WI38 (cell line): ENCODE measurements at regions not wholly inside any gene's neighbourhood (a gene's known extent, or its start where the extent isn't known, plus 50 kb on each side); places are given as distances from the start of the nearest gene placed in this dataset.

ENCODE experiments used
- H3K4me3 ChIP-seq: 2 replicates; pipeline ENCODE4 v1.5.1; 2011; ENCODE audit warnings: low read depth, mild to moderate bottlenecking, control low read depth, low read length
- TF ChIP-seq, protein P1 (sequence below): IDR thresholded peaks from 2 replicates; pipeline ENCODE4 v1.5.1; 2012; ENCODE audit warnings: low read depth, mild to moderate bottlenecking, control low read depth, low read length

DNA sequence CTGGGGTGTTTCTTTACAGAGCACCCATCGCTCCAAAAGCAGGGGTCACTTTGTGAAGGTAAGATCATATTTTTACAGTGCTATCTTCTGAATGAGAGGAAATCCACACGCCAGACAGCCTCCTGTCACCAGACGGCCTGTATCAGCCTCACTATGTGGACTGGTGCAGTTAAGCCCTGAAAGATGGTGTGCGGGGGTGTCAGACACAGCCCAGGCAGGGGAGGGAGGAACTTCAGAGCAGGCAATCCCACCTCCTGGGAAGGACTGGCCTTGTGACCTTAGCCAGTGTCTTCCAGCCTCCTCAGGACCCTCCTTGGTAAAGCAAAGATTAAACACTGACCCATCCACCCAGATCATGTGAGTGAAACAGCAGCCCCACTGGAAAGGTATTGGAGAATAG, 249.4 kb upstream of the CTAGE1 start:
- H3K4me3 ChIP-seq = no peak overlapping the region
- TF ChIP-seq, protein P1, sequence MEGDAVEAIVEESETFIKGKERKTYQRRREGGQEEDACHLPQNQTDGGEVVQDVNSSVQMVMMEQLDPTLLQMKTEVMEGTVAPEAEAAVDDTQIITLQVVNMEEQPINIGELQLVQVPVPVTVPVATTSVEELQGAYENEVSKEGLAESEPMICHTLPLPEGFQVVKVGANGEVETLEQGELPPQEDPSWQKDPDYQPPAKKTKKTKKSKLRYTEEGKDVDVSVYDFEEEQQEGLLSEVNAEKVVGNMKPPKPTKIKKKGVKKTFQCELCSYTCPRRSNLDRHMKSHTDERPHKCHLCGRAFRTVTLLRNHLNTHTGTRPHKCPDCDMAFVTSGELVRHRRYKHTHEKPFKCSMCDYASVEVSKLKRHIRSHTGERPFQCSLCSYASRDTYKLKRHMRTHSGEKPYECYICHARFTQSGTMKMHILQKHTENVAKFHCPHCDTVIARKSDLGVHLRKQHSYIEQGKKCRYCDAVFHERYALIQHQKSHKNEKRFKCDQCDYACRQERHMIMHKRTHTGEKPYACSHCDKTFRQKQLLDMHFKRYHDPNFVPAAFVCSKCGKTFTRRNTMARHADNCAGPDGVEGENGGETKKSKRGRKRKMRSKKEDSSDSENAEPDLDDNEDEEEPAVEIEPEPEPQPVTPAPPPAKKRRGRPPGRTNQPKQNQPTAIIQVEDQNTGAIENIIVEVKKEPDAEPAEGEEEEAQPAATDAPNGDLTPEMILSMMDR = no peak

DNA sequence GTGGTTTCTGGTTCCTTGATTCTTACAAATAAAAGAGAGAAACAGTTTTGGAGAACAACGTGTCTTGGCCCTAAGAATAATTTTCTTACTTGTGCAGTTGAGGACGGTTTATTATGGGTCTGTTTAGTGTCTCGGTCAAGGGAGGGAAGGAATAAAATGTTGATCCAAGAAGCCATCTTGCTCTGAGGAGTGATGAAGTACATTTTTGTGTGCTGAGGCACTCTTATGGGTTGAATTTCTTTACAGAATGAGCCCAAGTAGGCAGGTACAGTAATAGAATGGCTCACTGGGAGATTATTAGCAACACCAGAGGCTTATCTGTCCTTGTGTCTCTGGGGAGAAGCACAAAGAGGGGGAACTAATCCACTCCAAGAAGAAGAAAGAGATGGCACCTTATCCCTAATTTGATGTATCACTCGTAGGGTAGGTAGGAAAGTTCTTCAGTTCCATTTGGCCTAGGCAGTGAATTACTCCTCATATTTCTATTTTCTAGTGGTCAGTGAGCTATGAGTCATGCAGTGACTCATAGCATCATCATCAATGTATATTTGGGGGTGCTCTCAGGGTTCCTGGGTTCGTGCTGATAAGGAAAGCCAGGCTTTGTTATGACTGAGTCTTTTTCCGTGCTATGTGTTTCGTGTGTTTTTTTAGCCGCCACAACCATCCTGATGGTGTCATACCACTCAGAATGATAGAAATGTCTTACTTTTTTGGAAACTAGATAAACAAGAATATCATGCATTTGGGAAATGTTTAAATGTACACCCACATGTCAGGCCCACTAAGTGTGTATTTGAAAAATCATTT, 250.1 kb upstream of the CTAGE1 start:
- TF ChIP-seq, protein P1 = no peak
- H3K4me3 ChIP-seq = peak overlapping the region; percentile 6; the same call in 1 of the 2 replicates

DNA sequence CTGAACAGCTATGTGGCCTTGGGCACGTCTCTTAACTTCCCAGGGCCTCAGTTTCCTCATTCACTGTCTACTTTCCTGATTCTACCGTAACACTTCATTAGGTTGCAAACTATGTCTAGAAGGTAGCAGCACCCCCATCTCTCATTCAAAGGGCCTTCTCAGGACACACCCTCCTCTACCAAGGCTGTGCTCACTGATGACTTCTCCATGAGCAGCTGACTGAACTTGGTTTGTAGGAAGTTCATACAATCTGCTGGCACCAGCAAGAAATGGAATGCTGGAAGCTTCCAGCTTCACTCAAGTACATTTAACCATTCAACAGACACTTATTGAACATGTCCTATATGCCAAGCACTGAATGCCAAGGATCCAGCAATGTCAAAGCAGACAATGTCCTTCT, 250.8 kb upstream of the CTAGE1 start:
- TF ChIP-seq, protein P1 = no peak
- peak overlapping the region; percentile 6; the same call in 1 of the 2 replicates for H3K4me3 ChIP-seq

DNA sequence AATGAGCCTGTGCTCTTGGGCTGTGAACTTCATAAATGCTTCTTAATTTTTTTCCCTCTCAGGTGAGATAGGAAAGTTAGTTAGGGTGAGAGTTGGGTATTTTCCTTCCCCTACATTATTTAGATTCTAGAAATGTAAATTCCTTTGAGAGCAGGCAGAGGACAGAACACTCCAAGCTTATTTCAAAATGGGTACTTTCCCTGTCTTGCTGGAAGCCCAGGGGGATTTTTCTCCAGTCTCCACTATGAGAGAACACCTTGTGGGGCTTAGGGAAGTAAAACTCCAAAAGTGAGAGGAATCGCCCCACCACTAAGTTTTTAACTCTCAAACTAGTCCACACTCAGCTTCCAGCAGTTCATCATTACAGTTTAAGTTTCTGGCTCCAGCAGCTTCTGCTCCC, 253.2 kb upstream of the CTAGE1 start:
- TF ChIP-seq, protein P1 = no peak
- no peak overlapping the region for H3K4me3 ChIP-seq

DNA sequence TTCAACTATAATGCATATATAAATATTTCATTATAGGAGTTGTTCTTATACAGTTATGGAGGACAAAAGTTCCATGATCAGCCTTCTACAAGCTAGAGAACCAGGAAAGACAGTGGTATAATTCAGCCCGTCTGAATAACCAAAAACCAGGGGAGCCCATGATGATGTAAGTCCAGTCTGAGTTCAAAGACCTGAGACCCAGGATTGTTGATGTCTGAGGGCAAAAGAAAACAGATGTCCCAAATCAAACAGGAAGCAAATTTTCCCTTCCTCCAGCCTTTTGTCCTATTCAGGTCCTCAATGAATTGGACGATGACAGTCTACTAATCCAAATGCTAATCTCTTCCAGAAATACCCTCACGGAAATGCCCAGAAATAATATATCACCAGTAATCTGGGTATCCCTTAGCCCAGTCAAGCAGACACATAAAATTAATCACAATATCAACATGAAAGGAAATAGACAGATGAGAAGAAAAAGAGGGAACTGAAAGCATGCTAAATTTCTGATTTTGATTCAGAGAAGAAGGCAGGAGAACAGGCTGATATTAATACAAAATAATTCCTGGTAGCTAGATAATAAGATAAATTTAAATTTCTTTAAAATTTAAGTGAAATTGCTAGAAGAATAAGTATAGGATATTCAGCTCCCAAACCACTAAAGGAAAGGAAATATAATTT, 255.6 kb upstream of the CTAGE1 start:
- H3K4me3 ChIP-seq = no peak overlapping the region
- TF ChIP-seq, protein P1 = no peak

DNA sequence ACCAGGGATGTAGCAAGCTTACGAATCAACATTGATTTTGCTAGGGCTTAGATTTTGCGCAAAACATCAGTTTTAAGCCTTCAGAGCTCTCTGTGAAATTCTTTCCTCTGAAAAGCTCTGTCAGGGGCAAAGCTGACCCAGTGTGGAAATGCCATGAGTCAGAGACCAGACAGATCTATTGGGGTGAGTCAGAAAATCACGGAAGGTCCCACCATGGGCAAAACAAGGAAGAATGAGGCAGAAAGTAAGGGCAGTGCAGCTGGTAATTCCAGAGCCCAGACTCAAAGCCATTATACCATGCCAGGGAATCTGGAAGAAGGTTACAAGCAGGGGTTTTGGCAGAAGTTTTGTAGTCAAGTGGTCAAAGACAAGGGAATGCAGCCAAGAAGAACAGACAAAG, 256.6 kb upstream of the CTAGE1 start:
- H3K4me3 ChIP-seq = no peak overlapping the region
- TF ChIP-seq, protein P1 = no peak

DNA sequence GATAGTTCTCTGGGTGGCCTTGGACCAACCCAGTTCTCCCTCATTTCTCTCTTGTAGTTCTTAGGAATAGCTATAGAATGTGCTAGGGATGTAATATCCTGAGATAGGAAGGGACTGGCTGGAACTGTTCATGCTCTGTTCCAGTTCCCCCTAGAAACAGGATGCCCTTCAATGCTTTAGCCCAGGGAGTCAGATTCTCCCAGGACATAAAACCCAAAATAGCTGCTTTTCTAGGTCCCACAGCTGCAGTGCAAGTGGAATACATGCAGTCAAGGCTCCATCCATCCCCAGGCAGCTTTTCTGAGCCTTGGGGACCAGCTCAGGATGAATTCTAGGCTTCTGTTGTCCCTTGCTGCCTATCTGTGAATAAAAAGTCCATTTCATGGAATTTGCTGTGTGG, 257.3 kb upstream of the CTAGE1 start:
- H3K4me3 ChIP-seq = no peak overlapping the region
- TF ChIP-seq, protein P1 = no peak
